Choroid plexus epithelial cell (primary cell): ENCODE measurements at regions not wholly inside any gene's neighbourhood (a gene's known extent, or its start where the extent isn't known, plus 50 kb on each side); places are given as distances from the start of the nearest gene placed in this dataset.
A peak's percentile ranks its signal among the peaks of the same experiment; 100 is the strongest.
"Not testable (repeated sequence)": the region's sequence is repeated elsewhere in the genome, so short reads cannot be mapped to it uniquely, and the experiment has no call there.

ENCODE experiments used
- DNase-seq: peaks from one replicate; pipeline ENCODE4 v3.0.0-alpha.2; 2010; ENCODE audit warnings: low read depth
- H3K4me3 ChIP-seq: 2 replicates; pipeline ENCODE4 v1.5.1; 2011; ENCODE audit warnings: low read depth, mild to moderate bottlenecking, control low read depth, low read length, moderate library complexity
- TF ChIP-seq, protein P1 (sequence below): conservative IDR thresholded peaks from 2 replicates; pipeline ENCODE4 v1.5.1; 2011; ENCODE audit warnings: low read depth, mild to moderate bottlenecking, control low read depth, inconsistent platforms, low read length, moderate library complexity

DNA sequence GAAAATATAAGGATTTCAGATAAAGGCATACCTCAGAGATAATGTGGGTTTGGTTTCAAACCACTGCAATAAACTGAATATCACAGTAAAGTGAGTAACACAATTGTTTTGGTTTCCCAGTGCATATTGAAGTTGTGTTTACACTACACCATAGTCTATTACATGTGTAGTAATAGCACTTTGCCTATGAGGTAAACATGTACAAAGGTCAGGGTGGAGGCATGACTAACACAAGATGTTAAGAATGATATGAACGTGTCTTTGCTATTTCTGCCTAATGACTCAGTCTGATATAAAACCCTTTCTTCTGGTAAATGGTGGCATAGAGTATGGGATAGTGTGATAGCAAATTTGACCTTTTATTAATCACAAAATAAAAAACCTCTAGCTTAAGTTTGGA is 621.5 kb upstream of the ADGRL2 start:
- H3K4me3 ChIP-seq = no peak overlapping the region
- peak; percentile 87 for DNase-seq
- TF ChIP-seq, protein P1, sequence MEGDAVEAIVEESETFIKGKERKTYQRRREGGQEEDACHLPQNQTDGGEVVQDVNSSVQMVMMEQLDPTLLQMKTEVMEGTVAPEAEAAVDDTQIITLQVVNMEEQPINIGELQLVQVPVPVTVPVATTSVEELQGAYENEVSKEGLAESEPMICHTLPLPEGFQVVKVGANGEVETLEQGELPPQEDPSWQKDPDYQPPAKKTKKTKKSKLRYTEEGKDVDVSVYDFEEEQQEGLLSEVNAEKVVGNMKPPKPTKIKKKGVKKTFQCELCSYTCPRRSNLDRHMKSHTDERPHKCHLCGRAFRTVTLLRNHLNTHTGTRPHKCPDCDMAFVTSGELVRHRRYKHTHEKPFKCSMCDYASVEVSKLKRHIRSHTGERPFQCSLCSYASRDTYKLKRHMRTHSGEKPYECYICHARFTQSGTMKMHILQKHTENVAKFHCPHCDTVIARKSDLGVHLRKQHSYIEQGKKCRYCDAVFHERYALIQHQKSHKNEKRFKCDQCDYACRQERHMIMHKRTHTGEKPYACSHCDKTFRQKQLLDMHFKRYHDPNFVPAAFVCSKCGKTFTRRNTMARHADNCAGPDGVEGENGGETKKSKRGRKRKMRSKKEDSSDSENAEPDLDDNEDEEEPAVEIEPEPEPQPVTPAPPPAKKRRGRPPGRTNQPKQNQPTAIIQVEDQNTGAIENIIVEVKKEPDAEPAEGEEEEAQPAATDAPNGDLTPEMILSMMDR = no peak

DNA sequence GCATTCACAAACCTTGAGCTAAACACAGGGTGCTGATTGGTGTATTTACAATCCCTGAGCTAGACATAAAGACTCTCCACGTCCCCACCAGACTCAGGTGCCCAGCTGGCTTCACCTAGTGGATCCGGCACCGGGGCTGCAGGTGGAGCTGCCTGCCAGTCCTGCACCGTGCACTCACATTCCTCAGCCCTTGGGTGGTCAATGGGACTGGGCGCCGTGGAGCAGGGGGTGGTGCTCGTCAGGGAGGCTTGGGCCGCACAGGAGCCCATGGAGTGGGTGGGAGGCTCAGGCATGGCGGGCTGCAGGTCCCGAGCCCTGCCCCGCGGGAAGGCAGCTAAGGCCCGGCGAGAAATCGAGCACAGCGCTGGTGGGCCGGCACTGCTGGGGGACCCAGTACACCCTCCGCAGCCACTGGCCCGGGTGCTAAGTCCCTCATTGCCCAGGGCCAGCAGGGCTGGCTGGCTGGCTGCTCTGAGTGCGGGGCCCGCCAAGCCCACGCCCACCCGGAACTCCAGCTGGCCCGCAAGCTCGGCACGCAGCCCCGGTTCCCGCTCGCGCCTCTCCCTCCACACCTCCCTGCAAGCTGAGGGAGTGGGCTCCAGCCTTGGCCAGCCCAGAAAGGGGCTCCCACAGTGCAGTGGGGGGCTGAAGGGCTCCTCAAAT is 622.2 kb upstream of the ADGRL2 start:
- H3K4me3 ChIP-seq, DNase-seq: not testable (repeated sequence)

DNA sequence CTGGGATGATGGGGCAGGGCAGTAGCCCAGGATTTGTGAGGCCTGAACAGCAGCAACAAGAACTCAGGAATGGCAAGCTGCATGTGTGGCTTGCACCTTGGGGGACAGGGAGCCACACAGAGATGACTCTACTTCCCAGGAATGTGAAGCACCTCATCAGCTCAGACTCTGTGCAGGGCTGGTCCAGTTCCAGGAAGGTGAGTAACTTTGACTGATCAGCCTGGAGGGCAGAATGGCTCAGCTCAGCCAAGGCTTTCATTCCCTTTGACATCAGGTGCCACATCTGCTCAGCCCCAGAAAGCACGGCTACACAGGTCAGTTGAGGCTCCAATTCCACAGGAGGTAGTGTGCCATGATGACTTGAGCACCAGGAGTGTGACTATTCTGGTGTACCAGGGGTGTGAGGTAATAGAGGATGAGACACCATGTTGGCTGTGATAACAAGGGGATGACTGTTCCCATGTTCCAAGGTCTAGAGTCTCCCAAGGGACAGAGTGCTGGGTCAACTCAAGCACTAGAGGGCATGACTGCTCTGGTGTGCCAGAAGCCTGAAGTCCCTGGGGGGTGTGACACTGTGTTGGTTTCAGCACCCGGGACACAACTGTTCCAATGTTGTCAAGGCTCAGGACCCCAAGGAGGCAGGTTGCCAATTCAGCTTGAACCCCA is 625.8 kb upstream of the ADGRL2 start:
- peak; percentile 40 for DNase-seq
- TF ChIP-seq, protein P1 = no peak
- no peak overlapping the region for H3K4me3 ChIP-seq

DNA sequence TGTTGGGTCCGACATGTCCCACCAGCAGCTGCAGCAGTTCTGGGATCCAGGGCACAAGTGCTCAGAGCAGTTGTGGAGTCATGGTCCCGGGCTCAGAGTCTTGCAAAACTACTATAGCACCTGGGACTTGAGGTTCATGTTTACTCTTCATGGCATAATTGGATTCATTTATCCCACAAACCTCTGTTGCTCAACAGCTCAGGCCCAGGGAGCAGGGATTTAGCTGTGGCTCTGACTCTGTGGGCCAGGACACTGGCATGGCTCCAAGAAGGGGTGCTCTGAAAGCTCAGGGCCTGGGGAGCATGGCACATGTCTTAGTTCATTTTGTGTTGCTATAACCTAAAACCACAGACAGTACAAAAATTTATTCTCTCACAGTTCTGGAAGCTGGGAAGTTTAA is 626.7 kb upstream of the ADGRL2 start:
- no peak overlapping the region for H3K4me3 ChIP-seq
- no peak for DNase-seq
- TF ChIP-seq, protein P1 = no peak

DNA sequence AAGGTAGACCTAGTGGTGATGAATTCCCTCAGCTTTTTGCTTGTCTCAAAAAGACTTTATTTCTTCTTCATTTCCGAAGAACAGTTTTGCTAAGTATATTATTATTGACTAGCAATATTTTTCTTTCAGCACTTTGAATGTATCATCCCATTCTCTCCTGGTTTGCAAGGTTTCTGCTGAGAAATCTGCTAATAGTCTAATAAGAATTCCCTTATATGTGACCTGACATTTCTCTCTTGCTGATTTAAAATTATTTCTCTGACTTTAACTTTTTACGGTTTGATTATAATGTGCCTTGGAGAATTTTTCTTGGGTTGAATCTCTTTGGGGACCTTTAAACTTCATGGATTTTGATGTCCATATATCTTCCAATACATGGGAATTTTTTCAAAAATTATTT is 628.3 kb upstream of the ADGRL2 start:
- TF ChIP-seq, protein P1 = no peak
- no peak overlapping the region for H3K4me3 ChIP-seq
- DNase-seq = no peak

DNA sequence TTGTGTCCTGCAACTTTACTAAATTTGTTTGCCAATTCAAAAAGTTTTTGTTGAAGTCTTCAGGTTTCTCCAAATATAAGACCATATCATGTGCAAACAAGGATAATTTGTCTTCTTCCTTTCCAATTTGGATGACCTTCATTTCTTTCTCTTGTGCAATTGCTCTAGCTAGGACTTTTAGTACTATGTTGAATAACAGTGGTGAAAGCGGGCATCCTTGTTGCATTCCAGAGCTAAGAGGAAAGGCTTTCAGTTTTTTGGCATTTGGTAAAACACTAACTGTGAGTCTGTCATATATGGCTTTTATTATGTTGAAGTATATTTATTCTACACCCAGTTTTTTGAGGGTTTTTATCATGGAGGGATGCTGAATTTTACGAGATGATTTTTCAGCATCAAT is 630.0 kb upstream of the ADGRL2 start:
- DNase-seq = no peak
- TF ChIP-seq, protein P1 = no peak
- H3K4me3 ChIP-seq = no peak overlapping the region

DNA sequence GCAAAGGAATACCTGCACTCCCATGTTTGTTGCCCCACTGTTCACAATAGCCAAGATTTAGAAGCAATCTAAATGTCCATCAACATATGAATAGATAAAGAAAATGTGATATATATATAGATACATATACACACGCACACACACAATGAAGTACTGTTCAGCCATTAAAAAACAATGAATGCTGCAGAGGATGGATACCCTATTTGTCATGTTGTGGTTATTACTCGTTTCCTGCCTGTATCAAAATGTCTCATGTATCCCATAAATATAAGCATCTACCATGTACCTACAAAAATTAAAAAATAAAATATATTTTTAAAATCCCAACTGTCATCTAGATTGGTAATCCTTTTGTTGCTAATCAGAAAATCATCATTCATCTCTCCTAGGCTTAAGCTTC is 634.8 kb upstream of the ADGRL2 start:
- DNase-seq = no peak
- TF ChIP-seq, protein P1 = no peak
- H3K4me3 ChIP-seq = no peak overlapping the region
